T-helper 1 cell treated with Interleukin-12 subunit alpha and Interleukin-12 subunit beta and Interleukin-4 antibody, amounts not matched to agents 30 ng/mL and 1 ng/mL, for 36 hours (primary cell): ENCODE measurements at regions not wholly inside any gene's neighbourhood (a gene's known extent, or its start where the extent isn't known, plus 50 kb on each side); places are given as distances from the start of the nearest gene placed in this dataset.
"Not testable (repeated sequence)": the region's sequence is repeated elsewhere in the genome, so short reads cannot be mapped to it uniquely, and the experiment has no call there.

Experiments used
- intact Hi-C: fragments of 100-400 bp; cut with micrococcal nuclease; formaldehyde crosslinking; loops from one replicate; pipeline ENCODE4 v1.15.1; 2024

DNA sequence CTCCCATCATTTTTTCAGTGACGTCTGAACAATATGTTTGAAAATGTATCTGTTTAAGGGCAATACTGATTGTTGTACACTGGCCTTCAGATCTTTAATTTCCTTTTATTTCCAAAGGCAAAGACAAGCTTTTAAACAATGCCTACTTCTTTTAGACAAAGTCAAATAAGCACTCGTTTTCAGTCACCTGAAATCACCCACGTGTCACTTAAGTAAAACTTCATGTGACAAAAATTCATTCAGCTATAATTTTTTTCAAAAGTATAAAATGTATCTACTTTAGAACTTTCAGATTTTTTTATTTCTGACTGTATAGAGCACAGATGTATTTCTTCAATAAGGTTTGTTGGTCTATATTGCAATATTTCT is 113.5 kb upstream of the BEND6 start:
- intact Hi-C loops: loop anchor here (5.0 kb wide), 3 partner anchors 246 to 381 kb away; partner anchors contain the start of gene RAB23

DNA sequence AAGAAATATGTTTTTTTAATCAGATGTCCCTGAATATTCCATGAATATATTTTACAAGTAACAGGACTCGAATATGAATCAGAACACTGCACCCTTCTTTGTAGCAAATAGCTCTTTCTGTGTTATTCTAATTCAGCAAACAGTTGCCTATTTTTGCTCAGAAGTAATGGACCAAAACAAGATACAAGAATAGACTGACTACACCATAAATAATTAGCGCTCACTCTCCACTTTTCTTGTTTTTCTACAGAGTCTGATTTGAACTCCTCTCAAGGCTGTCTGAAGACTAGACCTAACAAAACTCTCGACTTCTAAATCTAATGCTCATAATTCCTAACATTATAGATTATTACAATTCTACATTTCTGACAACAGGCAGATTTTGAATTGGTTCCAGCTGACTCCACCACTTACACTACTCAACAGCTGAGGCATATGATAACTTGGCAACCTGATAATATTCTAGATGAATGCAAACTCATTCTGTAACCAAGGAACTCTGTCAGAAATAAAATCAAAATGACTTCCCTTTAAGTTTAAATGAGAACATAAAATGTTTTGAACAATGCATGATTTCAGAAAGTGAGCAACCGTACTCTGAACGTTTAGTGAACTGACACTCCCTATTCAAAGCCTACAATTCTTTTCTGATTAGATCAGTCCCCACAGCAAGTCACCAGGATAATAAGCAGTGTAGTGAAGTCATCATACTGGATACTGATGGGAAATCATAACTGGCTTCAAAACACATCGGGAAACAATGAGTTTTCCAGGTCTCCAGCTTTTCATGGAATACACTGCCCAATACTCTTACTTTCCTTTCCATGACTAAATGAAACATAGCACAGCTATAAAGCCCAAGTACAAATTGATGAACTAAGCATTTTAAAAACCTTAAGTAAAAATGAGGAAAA is 114.2 kb upstream of the BEND6 start:
- intact Hi-C loops: loop anchor here (5.0 kb wide), 3 partner anchors 247 to 382 kb away; partner anchors contain the start of gene RAB23

DNA sequence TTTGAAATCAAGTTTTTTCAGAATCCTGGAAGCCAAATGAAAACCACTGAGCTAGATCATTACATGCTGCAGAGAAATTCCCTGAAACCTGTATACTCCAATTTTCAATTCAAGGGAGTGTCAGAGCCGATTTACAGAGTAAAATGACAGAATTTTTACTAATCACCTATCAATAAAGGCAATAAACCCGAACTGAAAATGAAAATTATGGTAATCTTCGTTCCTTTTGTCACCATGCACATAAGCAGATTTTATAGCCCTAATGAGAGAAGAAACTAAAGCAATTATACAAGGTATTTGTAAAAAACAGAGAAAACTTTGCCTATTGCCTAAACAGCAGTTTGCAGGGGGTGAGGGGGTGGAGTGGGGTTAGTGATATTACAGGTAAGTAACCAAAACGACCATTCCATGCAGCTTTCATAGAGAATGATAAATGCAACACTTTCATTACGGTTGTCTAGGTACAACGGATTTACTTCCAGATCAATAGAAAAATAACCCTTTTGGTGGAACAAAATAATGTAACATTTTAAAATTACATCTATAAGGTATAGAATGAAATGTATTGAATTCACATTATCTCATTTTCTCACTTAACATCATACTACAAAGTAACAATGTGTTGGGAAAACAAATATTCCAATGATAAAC is 115.2 kb upstream of the BEND6 start:
- intact Hi-C loops: loop anchor here (5.0 kb wide), 3 partner anchors 248 to 383 kb away; partner anchors contain the start of gene RAB23

DNA sequence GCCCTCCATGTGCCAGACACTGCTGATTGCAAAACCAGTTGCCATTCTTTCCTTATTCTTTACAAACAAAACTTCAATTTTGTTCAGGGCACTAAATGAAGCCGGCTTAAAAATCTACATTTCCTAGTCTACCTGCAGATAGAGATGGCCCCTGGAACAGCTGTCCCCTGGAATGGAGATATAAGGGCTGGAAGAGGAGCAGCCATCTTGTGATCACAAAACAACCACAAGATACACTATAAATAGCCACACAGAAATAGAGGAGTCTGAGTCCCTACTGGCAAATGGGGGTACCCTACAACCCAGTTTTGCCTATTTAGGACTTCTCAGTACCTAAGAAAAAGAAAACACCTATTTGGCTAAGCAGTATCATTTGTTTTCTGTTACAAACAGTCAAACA is 115.9 kb upstream of the BEND6 start:
- intact Hi-C loops: no loop called here

DNA sequence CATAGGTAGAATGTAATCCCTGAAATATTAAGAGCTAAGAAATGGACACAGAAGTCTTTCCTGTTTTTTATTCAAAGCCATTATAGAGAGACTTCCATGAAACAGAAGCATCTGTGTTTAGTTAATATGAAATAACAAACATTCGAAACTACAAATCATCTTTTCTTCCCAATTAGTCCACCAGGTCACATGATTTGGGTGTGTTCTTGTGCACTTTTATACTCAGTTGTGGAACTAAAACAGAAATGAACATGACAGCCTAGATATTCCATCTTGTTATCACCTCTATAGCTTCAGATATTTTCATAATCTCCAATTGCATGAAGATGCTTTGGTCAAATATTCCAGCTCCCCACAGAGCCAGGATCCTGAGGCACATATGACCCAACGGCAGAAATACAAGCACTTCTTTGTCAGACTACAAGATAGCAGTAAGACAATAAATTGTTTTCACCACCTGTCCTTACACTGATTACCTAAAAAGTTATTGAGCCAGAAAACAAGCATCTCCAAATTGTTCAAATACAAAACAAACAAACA is 116.8 kb upstream of the BEND6 start:
- intact Hi-C loops: no loop called here

DNA sequence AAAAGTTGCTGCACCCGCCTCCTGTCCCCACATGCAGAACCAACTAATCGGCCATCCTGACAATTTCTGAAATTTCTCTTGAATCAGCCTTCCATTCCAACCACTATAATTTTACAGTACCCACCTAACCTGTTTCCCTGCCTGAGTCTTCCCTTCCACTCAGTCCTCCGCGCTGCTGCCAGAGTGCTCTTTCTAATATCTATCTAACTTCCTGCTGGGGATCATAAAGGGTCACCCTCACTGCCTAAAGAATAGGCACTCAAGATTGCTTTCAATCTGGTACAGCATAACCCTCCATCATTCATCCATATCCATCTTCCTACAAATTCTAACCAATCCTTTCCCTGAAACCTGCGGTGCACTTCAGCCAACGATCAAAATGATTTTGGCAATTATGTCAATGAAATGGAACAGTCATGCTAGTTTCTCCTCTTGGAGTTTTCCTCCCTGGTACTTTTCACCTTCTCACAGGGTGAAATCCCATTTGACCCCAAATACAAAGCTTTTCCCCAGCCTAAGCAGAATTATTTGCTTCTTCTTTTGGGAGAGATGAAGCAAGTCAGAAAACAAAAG is 117.5 kb upstream of the BEND6 start:
- intact Hi-C loops: no loop called here

DNA sequence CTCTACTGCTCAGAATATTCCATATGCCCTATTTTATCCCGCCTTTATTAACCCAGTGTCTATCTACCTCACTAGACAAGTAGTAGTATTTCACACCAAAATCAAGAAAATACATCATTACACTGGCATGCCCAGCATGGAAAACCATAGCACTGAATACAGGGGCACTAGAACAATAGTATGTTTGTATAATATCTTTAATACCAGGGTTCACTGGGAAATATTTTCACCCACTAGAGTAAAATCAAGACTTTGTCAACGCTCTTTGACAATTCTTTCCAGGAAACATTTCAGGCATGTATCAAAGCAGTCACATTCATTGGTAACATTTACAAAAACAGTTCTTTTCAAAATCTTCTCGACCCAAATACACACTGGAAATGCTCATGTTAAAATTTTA is 119.3 kb upstream of the BEND6 start:
- intact Hi-C loops: no loop called here

DNA sequence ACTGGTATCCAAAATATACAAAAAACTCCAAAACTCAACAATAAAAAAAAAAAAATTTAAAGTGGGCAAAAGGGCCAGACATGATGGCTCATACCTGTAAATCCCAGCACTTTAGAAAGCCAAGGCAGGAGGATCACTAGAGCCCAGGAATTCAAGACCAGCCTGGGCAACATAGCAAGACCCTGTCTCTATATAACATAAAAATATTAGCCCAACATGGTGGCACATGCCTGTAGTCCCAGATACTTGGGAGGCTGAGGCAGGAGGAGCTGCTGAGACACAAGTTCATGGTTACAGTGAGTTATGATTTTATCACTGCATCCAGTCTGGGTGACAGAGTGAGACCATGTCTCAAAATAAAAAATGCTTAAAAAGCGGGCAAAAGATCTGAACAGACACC is 121.0 kb upstream of the BEND6 start:
- intact Hi-C loops: no loop called here

DNA sequence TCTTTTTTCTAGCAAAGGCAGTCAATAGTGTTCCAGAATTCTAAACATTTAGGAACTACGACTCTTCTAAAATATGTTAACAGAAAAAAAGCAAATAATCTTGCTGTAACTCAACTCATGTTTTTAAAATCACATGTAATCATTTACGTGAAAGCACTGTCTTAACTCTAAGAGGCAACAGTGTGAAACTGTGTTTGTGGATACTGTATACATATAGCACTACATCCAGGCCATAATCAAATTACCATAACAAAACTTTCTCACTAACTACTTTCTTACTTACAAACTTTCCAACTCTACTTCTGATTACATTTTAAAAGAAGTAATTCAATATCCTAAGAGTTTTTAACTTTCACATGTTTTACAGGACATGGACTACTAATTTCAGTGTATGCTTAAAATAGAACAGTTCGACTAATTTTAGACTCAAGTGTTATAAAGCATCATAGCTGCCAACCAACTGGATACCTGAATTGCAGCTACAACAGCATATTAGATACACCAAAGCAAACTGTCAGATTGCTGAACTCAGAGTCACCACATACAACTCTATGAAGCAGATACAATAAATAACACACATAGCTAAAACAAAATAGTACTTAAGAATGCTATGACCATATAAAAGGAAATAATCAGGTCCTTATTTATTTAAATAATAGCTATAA is 121.6 kb upstream of the BEND6 start:
- intact Hi-C loops: no loop called here

DNA sequence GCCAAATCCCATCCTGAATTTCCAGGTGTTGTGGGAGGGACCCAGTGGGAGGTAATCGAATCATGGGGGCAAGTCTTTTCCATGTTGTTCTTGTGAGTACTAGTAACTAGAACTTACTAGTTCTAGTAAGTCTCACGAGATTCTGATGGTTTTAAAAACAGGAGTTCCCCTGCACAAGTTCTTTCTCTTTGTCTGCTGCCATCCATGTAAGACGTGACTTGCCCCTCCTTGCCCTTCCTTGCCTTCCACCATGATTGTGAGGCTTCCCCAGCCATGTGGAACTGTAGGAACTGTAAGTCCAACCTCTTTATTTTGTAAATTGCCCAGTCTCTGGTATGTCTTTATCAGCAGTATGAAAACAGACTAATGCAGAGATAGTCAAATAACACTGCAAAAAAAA is 122.7 kb upstream of the BEND6 start:
- intact Hi-C loops: no loop called here

DNA sequence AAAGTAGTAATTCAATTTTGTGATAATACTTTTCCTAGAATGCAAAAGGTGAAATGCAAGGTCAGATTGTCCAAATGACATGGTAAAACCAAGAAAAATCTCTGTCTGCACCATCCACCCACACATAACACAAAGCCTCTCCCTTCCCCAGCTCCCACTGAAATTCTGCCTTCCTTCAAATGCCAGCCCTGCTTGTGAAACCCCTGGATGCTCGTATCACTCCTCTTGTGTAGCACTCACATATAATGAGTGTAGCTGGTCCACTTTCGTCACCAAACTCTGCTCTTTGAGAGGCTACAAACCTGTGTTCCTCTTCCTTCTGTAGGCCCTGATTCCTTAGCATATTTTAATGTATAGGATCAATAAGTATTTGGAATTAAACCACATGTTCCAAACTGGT is 123.6 kb upstream of the BEND6 start:
- intact Hi-C loops: no loop called here

DNA sequence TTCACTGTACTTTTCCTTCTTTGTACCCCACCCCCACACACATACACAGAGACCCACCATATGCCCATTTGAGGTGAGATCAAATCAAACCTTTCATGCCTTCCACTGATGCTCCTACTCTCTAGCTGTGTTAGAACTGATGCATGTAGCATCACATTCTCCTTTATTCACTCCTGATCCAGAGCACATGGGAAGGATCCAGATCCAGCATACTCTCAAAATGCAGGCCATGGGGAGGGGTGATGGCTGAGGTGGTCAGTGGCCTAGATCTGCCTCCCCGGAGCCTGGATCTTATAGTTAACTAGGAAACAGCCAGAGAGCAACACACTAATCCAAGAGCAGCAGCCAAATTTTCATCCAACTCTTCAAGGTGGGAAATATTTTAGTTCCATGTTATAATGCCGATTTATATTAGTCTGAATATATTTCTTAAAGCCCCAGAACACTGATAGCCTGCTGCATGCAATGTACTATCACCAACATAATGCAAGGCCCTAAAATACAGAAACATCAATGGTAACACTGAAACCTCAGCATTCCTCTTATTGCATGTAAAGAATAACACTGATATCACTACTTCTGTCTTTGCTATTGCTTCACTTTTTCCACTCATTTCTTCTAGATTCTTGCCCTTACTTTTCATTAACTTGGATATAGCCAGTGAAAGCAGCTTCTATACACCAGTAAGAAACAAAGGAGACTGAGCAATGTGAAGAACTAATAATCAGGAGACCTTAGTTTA is 126.8 kb upstream of the BEND6 start:
- intact Hi-C loops: no loop called here

DNA sequence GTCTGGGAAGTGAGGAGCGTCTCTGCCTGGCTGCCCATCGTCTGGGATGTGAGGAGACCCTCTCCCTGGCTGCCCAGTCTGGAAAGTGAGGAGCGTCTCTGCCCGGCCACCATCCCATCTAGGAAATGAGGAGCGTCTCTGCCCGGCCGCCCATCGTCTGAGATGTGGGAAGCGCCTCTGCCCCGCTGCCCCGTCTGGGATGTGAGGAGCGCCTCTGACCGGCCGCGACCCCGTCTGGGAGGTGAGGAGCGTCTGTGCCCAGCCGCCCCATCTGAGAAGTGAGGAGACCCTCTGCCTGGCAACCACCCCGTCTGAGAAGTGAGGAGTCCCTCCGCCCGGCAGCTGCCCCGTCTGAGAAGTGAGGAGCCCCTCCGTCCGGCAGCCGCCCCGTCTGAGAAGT is 130.5 kb upstream of the BEND6 start:
- intact Hi-C loops: not testable (repeated sequence)

DNA sequence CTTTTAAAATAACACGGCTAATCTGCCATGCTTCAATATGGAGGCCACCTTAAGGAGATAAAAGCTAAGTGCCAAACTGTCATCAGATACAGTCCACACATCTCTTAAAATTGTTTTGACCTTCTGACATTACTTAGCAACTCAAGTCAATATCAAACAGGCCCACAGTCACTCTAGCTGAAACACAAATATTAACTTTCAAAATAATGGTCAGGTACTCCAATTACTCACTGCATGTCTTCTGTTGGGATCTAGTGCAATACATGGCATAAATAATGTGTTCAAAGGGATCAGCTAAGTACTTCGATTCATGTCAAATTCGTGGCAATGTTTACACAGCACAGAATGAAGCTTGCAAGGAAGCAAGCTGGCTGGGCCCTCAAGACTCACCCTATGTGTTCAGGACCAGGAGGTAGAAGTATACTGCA is 133.9 kb upstream of the BEND6 start:
- intact Hi-C loops: no loop called here

DNA sequence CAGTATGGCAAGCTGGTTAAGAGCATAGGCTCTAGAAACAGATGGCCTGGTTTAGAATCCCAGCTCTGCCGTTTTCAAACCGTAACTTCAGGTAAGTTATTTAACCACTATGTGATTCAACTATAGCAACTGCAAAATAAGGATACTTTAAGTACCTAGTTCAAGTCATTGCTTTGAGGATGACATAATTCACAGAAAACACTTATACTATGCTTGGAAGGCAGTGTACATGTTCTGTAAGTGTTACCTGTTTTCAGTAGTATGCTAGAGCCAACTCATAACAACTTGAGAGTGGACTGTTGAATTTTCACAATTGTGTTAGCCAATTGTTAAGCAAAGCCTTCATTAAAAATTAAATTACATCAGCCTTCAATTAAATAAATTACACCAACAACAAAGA is 134.8 kb upstream of the BEND6 start:
- intact Hi-C loops: no loop called here

DNA sequence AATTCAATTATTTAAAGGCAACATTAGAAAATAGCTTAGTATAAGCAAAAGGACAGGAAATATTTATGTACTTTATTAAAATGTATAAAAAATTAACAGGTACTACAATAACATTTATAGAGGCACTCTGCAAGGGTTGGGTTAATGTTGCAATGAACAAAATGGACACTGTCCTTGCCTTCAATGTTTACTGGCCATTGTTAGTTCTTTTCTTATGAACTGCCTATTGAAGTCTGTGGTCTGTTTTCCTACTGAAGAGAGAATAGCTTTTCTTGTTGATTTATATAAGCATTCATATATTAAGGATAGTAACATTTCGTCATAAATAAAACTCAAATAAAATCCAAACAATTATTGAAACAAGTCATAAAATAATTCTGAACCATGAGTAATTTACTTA is 135.3 kb upstream of the BEND6 start:
- intact Hi-C loops: no loop called here

DNA sequence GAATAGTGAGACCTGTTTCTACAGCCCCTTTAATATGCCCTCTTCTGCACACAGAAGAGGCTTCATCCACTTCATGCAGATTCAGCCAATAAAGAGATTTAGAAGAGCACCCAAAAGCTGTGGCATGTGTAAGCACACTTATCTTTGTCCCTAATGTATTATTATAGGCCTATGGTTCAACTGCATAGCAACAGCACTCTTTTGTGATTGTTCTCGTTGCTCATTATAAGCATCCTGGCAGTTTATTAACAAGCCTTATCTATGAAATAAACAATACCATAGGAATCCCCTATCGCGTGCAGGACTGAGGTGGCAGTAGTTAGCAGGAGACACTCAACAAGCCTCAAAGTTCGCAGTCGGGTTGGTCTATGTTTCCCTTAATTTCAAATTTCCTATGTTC is 138.5 kb upstream of the BEND6 start:
- intact Hi-C loops: no loop called here

DNA sequence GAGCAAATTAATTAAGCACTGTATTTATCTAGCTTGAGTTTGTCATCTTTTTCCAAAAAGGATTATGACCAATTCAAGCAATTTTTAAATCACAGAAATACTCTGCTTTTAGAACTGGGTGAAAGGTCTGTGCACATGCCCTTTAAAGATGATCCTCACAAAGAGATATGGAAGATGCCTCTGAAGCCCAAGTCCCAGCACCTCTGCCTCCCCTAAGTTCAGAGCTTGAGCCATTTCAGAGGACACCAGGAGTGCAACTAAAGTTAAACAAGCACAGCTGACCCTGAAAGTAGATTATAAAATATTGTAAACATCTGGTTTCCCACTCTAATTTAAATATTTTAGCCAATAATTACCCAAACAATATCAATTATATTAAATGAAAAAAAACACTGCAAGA is 139.5 kb upstream of the BEND6 start:
- intact Hi-C loops: no loop called here

DNA sequence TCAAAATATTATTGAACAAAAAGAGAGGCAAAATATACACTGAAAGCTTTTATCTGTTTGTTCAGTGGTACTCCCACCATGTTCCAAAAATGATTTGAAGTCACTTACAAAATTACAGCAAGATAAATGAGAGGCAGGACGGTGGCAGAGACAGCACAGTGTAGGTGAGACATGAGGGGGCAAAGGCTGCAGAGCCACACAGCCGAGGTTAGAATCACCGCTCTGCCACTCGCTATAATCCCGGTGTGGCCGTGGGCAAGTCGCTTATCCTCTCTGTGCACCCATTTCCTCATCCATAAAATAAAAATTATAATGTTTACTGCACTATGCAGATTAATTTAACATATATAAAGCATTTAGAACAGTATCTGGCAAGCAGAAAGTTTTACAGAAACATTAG is 140.1 kb upstream of the BEND6 start:
- intact Hi-C loops: no loop called here

DNA sequence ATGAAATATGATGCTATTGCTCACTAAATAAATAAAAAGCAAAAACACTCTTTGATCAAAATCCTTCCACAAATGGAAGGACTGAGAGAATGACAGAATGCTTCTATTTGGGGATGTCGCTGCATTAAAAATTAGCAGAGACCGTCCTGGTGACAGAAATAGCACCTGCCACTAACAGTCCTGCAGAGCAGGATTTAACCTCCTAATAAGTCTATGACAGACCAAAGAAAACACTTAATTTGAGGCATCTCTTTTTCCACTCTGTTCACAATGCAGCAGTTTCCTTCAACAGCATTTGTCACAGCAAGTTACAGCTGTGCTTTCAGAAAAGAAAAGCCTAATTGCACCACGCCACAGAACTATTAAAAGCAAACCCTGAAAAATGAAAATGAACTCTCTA is 140.6 kb upstream of the BEND6 start:
- intact Hi-C loops: no loop called here

DNA sequence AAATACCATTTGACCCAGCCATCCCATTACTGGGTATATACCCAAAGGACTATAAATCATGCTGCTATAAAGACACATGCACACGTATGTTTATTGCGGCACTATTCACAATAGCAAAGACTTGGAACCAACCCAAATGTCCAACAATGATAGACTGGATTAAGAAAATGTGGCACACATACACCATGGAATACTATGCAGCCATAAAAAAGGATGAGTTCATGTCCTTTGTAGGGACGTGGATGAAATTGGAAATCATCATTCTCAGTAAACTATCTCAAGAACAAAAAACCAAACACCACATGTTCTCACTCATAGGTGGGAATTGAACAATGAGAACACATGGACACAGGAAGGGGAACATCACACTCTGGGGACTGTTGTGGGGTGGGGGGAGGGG is 142.1 kb upstream of the BEND6 start:
- intact Hi-C loops: not testable (repeated sequence)
